Hepatocyte (in vitro differentiated cells): ENCODE measurements at regions not wholly inside any gene's neighbourhood (a gene's known extent, or its start where the extent isn't known, plus 50 kb on each side); places are given as distances from the start of the nearest gene placed in this dataset.

Experiments used
- CTCF ChIP-seq: fragments of 200-600 bp; sonication (generic); IDR thresholded peaks from 2 replicates; pipeline ENCODE4 v1.5.1; 2016; ENCODE audit warnings: antibody characterized with exemption, mild to moderate bottlenecking; ENCODE audit not compliant: poor library complexity
- EZH2 ChIP-seq: fragments of 200-600 bp; sonication (generic); IDR thresholded peaks from 2 replicates; pipeline ENCODE4 v1.6.1; 2016; ENCODE audit warnings: antibody characterized with exemption, mild to moderate bottlenecking, borderline replicate concordance
- EZH2phosphoT487 ChIP-seq: fragments of 200-600 bp; sonication (generic); IDR thresholded peaks from one replicate; pipeline ENCODE4 v1.6.1; 2018; ENCODE audit warnings: antibody characterized with exemption, mild to moderate bottlenecking, low read depth, moderate library complexity; ENCODE audit not compliant: unreplicated experiment, severe bottlenecking

- TF ChIP-seq CTCF (no peak), EZH2phosphoT487 (no peak), EZH2 (no peak)
Observed at GRCh38 chr3:73954506-73954905, 329.8 kb upstream of the PDZRN3 start.
